ENCODE measurements at regions not wholly inside any gene's neighbourhood (a gene's known extent, or its start where the extent isn't known, plus 50 kb on each side); places are given as distances from the start of the nearest gene placed in this dataset.

- ChIA-PET RAD21 (ENCODE audit: low non-redundant PET in 1 of 2, low total read pairs in 2 of 2, uncharacterized antibody in 2 of 2, unreplicated experiment in 2 of 2) (no interaction called here), POLR2A (no interaction called here), CTCF (no interaction called here)
- DNase-seq (ENCODE audit: low read depth, low spot score) (no peak), ATAC-seq (no peak)
- H2AFZ ChIP-seq (ENCODE audit: low read depth, low read length, poor library complexity, severe bottlenecking), result no peak overlapping the region
- H3K9me2 ChIP-seq (ENCODE audit: insufficient read depth), result no peaks in the 10 kb centered on the region
- no peaks in the 10 kb centered on the region for H3K4me1 ChIP-seq (ENCODE audit: control insufficient read depth in 1 of 2, insufficient read depth in 2 of 2, low read length in 2 of 2)
- intact Hi-C loops (cut with micrococcal nuclease), result no loop called here
- no peak overlapping the region for H3K4me3 ChIP-seq (replicated peaks in 1 of 2; ENCODE audit: low read depth in 1 of 2, low read length in 2 of 2)
- H3K27ac ChIP-seq (ENCODE audit: low read depth, low read length), result no peak overlapping the region
- no peaks in the 10 kb centered on the region for H4K20me1 ChIP-seq (ENCODE audit: insufficient read depth)
- no TSS peak for BruUV-seq (replicated peaks)
- 0 out of 2 replicates have a peak, but pooled peaks cover 8% of the 10 kb centered on the region for H3K27me3 ChIP-seq (ENCODE audit: insufficient read depth, low read length)
- TF ChIP-seq ZFX (IDR thresholded peaks at IDR 0.05) (no peak), FOSL1 (IDR thresholded peaks at IDR 0.05; ENCODE audit: low read depth) (no peak), ELF1 (IDR thresholded peaks at IDR 0.05; ENCODE audit: borderline replicate concordance, low read depth) (no peak), MAX (IDR thresholded peaks at IDR 0.05) (no peak), JUND (IDR thresholded peaks at IDR 0.05) (no peak), ATF3 (IDR thresholded peaks at IDR 0.05) (no peak), TCF7L2 (IDR thresholded peaks at IDR 0.05; ENCODE audit: borderline replicate concordance, extremely low read depth, insufficient read depth, insufficient read length) (no peak), POLR2A (IDR thresholded peaks at IDR 0.05; ENCODE audit: borderline replicate concordance, extremely low read depth, insufficient read depth, insufficient read length) (no peak), SRF (IDR thresholded peaks at IDR 0.05; ENCODE audit: low read depth) (no peak), ZBTB33 (IDR thresholded peaks at IDR 0.05; ENCODE audit: extremely low read depth, insufficient replicate concordance, low read length) (no peak), SIN3A (IDR thresholded peaks at IDR 0.05; ENCODE audit: low read depth) (no peak), RAD21 (IDR thresholded peaks at IDR 0.05; ENCODE audit: low read depth) (no peak)
- H3K9me3 ChIP-seq (ENCODE audit: control insufficient read depth in 1 of 2, insufficient read depth in 1 of 2, low read depth in 1 of 2, low read length in 2 of 2), result no peaks in the 10 kb centered on the region
- H3K9ac ChIP-seq (ENCODE audit: low read length), result no peak overlapping the region
- no peak overlapping the region for H3K4me2 ChIP-seq (ENCODE audit: low read length)
- no peaks in the 10 kb centered on the region for H3K36me3 ChIP-seq (ENCODE audit: control insufficient read depth in 1 of 2, insufficient read depth in 2 of 2, low read length in 2 of 2)
- H3K79me2 ChIP-seq (ENCODE audit: insufficient read depth, low read length), result no peaks in the 10 kb centered on the region
Measured at GRCh38 chr11:95305705-95306104, 74.7 kb upstream of the SESN3 start.

Data from HCT116 (cell line).